Small intestine (tissue), 7 donors: ENCODE measurements at regions not wholly inside any gene's neighbourhood (a gene's known extent, or its start where the extent isn't known, plus 50 kb on each side); places are given as distances from the start of the nearest gene placed in this dataset.
A peak's percentile ranks its signal among the peaks of the same experiment; 100 is the strongest.

ENCODE experiments used
- DNase-seq, 2 donors: peaks; one replicate each; pipeline versions ENCODE4 v3.0.0 to v3.0.0-alpha.2; 2013
- FAIRE-seq: peaks from 2 replicates; lab custom pipeline; 2012; peaks lifted over from hg19 to GRCh38; lab: Jason Lieb, UNC
- H3K27ac ChIP-seq, 3 donors: one replicate each; pipeline ENCODE4 v1.5.1; 2013; ENCODE audit warnings: low read length in 2 of 3, mild to moderate bottlenecking in 2 of 3, control low read depth in 1 of 3, inconsistent platforms in 1 of 3, low read depth in 1 of 3, moderate library complexity in 1 of 3
- H3K27me3 ChIP-seq, 3 donors: one replicate each; pipeline ENCODE4 v1.6.1; 2013; ENCODE audit warnings: low read length in 3 of 3, inconsistent platforms in 1 of 3; ENCODE audit not compliant: control insufficient read depth in 3 of 3, insufficient read depth in 3 of 3
- H3K36me3 ChIP-seq, 3 donors: one replicate each; pipeline ENCODE4 v1.6.1; 2013; ENCODE audit warnings: low read length in 3 of 3, inconsistent platforms in 1 of 3, low read depth in 1 of 3, mild to moderate bottlenecking in 1 of 3, moderate library complexity in 1 of 3; ENCODE audit not compliant: control insufficient read depth in 3 of 3, insufficient read depth in 2 of 3
- H3K4me1 ChIP-seq, 3 donors: one replicate each; pipeline ENCODE4 v1.6.1; 2013; ENCODE audit warnings: low read length in 2 of 3, inconsistent platforms in 1 of 3, low read depth in 1 of 3, mild to moderate bottlenecking in 1 of 3, moderate library complexity in 1 of 3; ENCODE audit not compliant: control insufficient read depth in 3 of 3, insufficient read depth in 2 of 3
- H3K4me3 ChIP-seq, 3 donors: one replicate each; pipeline ENCODE4 v1.5.1; 2013; ENCODE audit warnings: low read length in 3 of 3, control low read depth in 1 of 3, inconsistent platforms in 1 of 3, low read depth in 1 of 3, mild to moderate bottlenecking in 1 of 3, moderate library complexity in 1 of 3
- H3K9me3 ChIP-seq, 2 donors: one replicate each; pipeline ENCODE4 v1.6.1; 2013; ENCODE audit warnings: low read depth in 1 of 2, low read length in 1 of 2; ENCODE audit not compliant: control insufficient read depth in 2 of 2, insufficient read depth in 1 of 2
- WGBS, 3 donors: extraction: QIAGEN DNeasy Blood & Tissue Kit; methylation state at CpG; one replicate each; pipeline ENCODE4 v1.1.7; 2013; 5-methylcytosine and 5-hydroxymethylcytosine counted together
- donor health status: healthy with polysubstance abuse.
- donor health status: control.
- donor health status: control.
- donor health status: Bipolar disorder and iron deficiency.
- donor health status: healthy.

DNA sequence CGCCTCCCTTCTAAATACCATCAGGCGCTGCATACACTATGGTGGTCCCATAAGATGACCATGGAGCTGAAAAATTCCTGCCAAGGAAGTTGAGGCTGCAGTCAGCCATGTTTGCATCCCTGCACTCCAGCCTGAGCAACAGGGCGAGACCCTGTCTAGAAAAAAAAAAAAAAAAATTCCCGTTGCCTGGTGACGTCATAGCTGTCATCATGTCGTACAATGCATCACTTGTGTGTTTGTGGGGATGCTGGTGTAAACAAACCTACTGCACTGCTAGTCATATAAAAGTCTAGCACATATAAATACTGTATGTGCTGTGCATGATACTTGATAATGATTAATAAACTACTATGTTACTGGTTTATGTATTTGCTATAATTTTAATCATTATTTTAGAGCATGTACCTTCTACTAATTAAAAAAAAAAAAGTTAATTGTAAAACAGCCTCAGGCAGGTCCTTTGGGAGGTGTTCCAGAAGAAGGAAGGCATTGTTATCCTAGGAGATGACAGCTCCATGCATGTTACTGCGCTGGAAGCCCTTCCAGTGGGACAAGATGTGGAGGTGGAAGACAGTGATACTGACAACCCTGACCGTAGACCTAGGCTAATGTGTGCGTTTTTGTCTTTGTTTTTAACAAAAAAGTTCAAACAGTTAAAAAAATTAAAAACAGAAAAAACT, 132.6 kb downstream of the BANF2 start:
- Histone ChIP-seq H3K36me3 (no peaks in the 10 kb centered on the region), H3K4me3 (no peak overlapping the region), H3K9me3 (no peaks in the 10 kb centered on the region), H3K4me1 (peaks cover 0 to 13% (median 0%) of the 10 kb centered on the region in 3 donors), H3K27ac (no peak overlapping the region), H3K27me3 (no peaks in the 10 kb centered on the region)
- 80 to 87% (median 83%) methylated on average over 9 of the region's 9 CpGs for WGBS, 3 donors
- DNase-seq = no peak
- no peak for FAIRE-seq

DNA sequence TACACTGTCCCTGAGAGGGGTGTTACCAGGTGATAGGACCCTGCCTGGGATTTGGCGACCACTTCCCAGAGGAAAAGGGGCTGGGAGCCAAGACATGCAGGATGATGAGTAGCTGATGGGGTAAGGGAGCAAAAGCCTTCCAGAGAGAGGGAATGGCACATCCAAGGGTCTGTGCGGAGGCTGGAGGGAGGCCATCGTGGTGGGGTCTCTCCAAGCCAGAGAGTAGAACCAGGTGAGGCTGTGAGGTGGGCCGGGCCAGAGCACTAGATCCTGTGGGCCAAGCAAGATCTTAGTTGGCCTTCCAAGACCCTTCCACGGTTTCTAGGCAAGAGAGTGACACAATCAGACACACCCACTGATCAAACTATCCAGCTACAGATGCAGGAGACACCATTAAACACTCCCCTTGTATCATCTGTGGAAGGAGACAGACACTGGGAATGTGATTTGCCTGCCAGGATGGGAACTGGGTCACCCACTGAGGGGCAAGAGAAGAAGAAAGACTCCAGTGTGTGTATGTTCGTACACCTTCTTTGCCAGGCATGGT, 128.9 kb downstream of the BANF2 start:
- no peak overlapping the region for H3K27ac ChIP-seq
- FAIRE-seq = no peak
- peaks cover 6 to 30% (median 8%) of the 10 kb centered on the region in 3 donors for H3K4me1 ChIP-seq
- whole genome bisulfite sequencing, 3 donors = 82 to 91% (median 89%) methylated on average over 6 of the region's 6 CpGs
- H3K36me3 ChIP-seq = no peaks in the 10 kb centered on the region
- no peak overlapping the region for H3K4me3 ChIP-seq
- H3K9me3 ChIP-seq = peaks cover 0 to 3% of the 10 kb centered on the region in 2 donors
- no peak for DNase-seq
- H3K27me3 ChIP-seq = no peaks in the 10 kb centered on the region

DNA sequence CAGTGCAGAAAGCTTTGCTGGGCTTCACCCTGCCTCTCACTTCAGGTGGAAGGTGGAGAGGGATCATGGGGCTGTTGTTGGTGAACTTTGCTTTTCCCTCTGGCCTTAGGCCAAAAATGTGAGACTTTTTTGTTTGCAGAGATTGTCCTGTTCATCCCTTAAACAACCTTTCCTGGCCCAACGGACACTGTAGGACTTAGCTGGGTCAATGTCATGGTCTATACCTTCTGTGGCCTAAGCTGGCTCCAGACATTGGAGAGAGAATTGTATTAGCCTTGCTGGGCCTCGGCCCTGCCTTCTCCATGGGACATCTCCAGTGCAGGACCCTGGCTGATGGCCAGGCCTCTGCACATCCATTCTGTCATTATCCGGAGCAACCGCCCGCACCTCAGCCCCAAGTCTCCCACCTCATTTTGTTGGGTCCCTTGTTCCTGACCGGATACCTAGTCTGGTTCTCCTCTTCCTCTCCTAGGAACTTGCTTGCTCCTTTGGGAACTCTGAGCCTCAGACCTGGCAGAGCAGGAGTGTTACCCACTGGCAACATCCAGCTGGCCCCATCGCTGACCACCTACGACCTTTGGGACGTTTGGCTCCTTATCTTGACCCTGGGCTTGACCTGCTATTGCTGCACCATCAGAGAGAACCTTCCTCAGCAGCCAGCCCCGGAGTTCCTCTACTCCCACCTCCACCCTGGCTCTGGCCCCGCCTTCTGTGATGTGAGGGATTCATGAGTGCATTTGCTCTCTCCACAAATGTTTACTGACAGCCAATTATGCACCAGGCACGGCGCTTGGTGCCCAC, 128.2 kb downstream of the BANF2 start:
- H3K9me3 ChIP-seq = peaks cover 0 to 3% of the 10 kb centered on the region in 2 donors
- H3K4me3 ChIP-seq = no peak overlapping the region
- no peaks in the 10 kb centered on the region for H3K36me3 ChIP-seq
- FAIRE-seq (no peak), DNase-seq (peak in 1 of 2 donors; percentile 49)
- no peaks in the 10 kb centered on the region for H3K27me3 ChIP-seq
- WGBS, 3 donors = 74 to 83% (median 76%) methylated on average over 13 of the region's 13 CpGs
- no peak overlapping the region for H3K27ac ChIP-seq
- peaks cover 8 to 36% (median 13%) of the 10 kb centered on the region in 3 donors for H3K4me1 ChIP-seq

DNA sequence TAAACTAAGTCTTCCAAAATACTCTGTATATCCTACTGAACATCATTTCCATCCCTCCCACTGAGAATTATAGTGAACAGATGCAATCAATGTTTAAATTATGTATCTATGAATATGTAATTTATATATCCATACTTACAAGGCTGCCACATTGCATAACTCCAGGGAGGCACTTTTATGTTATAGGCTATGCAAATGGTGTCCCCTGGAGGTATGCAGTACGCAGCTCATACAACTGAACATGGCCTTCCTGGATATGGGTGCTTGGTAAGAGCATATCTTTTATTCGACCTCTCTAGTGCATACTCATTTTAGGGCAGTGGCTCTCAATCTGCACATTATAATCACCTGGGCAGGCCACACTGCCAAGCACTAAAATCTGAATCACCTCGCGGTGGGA, 127.3 kb downstream of the BANF2 start:
- WGBS, 3 donors = 60 to 84% (median 66%) methylated on average over 4 of the region's 4 CpGs
- DNase-seq (no peak), FAIRE-seq (no peak)
- H3K9me3 ChIP-seq = peaks cover 0 to 3% of the 10 kb centered on the region in 2 donors
- H3K36me3 ChIP-seq = no peaks in the 10 kb centered on the region
- H3K27ac ChIP-seq = no peak overlapping the region
- no peak overlapping the region for H3K4me3 ChIP-seq
- H3K4me1 ChIP-seq = peaks cover 8 to 45% (median 13%) of the 10 kb centered on the region in 3 donors
- H3K27me3 ChIP-seq = no peaks in the 10 kb centered on the region

DNA sequence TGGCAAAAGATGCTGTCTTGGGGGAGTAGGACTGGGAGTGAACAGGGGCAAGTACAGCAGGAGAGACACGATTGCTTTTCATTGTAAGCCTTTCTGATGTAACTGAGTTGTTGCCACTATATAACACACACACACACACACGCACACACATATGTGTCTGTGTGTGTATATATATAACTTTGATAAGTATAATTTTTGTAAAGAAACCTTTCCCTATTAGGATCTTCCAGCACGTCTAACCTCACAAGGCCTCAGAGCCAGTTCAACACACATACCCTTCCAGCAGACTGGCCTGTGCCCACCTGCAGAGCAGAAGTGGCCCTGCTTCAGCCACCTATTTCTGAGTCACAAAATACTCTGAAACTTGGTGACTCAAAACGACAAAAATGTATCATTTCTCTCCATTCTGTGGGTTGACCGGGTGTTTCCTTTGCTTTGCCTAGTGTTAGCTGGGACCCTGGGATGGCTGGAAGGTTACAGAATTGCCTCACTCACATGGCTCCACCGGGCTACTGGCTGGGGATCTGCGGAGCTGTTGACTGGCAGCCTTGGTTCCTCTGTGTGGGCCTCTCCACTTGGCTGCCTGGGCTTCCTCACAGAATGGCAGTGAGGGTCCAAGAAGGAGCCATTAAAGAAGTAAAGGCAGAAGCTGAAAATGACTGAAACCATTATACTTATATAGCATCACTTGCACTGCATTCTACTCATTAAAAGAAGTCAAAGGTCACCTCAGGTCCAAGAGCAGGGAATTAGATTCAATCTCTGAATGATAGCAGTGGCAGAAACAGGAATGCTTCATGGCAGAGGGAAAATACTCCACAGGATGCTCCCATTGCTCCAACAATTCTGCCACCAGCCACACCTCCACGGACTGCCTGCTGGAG, 126.4 kb downstream of the BANF2 start:
- 78 to 87% (median 79%) methylated on average over 8 of the region's 8 CpGs for WGBS, 3 donors
- no peak for FAIRE-seq

DNA sequence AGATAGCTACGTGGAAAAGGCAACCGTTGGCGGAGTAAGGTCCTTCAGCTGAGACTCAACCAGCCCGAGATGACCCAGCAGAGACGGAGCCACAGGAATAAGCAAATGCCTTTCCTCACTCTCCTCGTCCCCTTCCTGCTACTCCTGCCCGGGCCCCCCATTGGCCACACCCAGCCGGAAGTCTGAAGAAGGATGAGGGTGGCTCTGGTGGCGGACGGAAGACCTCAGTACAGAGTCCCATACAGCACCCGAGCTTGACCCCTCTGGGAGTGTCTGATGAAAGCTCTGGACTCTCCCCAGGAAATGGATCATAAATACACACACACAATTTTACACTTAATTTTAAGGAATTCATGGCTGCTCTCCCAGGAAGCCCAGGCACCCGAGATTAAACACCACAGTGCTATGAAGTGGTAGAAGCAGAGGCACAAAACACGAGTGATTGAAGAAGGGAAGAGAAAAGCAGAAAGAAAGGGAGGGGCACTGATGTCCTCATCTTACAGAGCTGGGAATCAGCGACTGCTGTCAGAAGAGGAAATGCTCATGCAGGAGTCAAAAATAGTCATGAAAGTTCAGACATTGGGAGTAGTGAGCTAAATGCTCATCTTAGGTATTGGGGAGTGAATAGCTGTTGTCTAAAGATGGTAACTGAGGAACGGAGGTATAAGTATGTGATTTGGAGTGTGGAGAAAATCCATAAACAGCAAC, 125.6 kb downstream of the BANF2 start:
- WGBS, 3 donors = 44 to 63% (median 56%) methylated on average over 15 of the region's 15 CpGs
- Histone ChIP-seq H3K9me3 (peaks cover 0 to 3% of the 10 kb centered on the region in 2 donors), H3K4me1 (peaks cover 8 to 51% (median 13%) of the 10 kb centered on the region in 3 donors), H3K36me3 (no peaks in the 10 kb centered on the region), H3K4me3 (no peak overlapping the region), H3K27me3 (no peaks in the 10 kb centered on the region), H3K27ac (peak overlapping the region in 2 of 3 donors; percentile 84 to 86)
- no peak for FAIRE-seq
- peak; percentile 43 to 84 for DNase-seq

More for the DNA sequence above, 126.4 kb downstream of the BANF2 start:
- H3K27ac ChIP-seq = peak overlapping the region in 2 of 3 donors; percentile 84 to 86
- H3K36me3 ChIP-seq = no peaks in the 10 kb centered on the region
- H3K4me3 ChIP-seq = no peak overlapping the region
- peaks cover 0 to 3% of the 10 kb centered on the region in 2 donors for H3K9me3 ChIP-seq
- H3K27me3 ChIP-seq = no peaks in the 10 kb centered on the region
- H3K4me1 ChIP-seq = peaks cover 8 to 51% (median 13%) of the 10 kb centered on the region in 3 donors
- DNase-seq = peak in 1 of 2 donors; percentile 44

DNA sequence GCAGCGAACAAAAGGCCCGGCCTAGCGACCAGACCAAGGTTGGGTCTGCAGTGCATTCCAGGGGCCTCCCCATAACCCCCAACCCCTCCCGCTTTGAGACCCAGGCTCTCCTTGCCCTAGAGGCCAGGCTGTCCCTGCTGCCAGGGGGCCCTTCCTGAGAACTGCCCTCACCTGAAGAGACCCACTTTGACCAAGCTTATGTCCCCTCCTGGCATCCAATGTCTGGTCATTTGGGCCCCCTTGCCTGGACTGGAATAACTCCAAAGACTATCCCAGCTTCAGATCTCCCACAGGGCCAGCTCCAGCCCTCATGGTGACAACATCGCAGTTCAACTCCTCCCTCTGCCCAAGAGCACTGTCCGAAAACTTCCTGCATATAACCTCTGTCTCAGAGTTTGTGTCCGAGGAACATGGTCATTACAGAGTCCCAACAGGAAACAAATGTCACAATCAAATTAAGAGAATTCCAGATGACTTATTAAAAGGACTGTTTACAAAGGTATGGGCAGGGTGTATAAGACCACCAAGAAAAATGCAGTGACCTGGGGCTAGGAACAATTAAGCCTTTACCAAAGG, 125.0 kb downstream of the BANF2 start:
- FAIRE-seq = no peak

More for the DNA sequence above, 125.0 kb downstream of the BANF2 start:
- no peak overlapping the region for H3K4me3 ChIP-seq
- DNase-seq = no peak
- H3K36me3 ChIP-seq = no peaks in the 10 kb centered on the region
- no peaks in the 10 kb centered on the region for H3K27me3 ChIP-seq
- peak overlapping the region; percentile 37 to 86 (median 84) for H3K27ac ChIP-seq
- WGBS, 3 donors = 87 to 95% (median 93%) methylated on average over 7 of the region's 7 CpGs
- H3K9me3 ChIP-seq = peaks cover 0 to 7% of the 10 kb centered on the region in 2 donors
- H3K4me1 ChIP-seq = peaks cover 8 to 51% (median 13%) of the 10 kb centered on the region in 3 donors
